KMS-11 (cell line): ENCODE measurements at regions not wholly inside any gene's neighbourhood (a gene's known extent, or its start where the extent isn't known, plus 50 kb on each side); places are given as distances from the start of the nearest gene placed in this dataset.

ENCODE experiments used
- H2AFZ ChIP-seq: fragments of 200-600 bp; sonication (generic); 2 replicates; pipeline ENCODE4 v1.6.1; 2016; ENCODE audit warnings: antibody characterized with exemption, mixed run types, low read depth
- H3K27ac ChIP-seq: fragments of 200-600 bp; sonication (generic); 2 replicates; pipeline ENCODE4 v1.6.1; 2016; ENCODE audit warnings: mild to moderate bottlenecking, mixed run types
- H3K27me3 ChIP-seq: fragments of 200-600 bp; sonication (generic); 2 replicates; pipeline ENCODE4 v1.6.1; 2017; ENCODE audit warnings: mild to moderate bottlenecking, low read depth, mixed run types, moderate library complexity; ENCODE audit not compliant: insufficient read depth
- H3K36me3 ChIP-seq: fragments of 200-600 bp; sonication (generic); 2 replicates; pipeline ENCODE4 v1.6.1; 2017; ENCODE audit warnings: mild to moderate bottlenecking, mixed run types; ENCODE audit not compliant: insufficient read depth
- H3K4me1 ChIP-seq: fragments of 200-600 bp; sonication (generic); 2 replicates; pipeline ENCODE4 v1.6.1; 2016; ENCODE audit warnings: mild to moderate bottlenecking, low read depth, mixed run types; ENCODE audit not compliant: poor library complexity, severe bottlenecking
- H3K4me2 ChIP-seq: fragments of 200-600 bp; sonication (generic); 2 replicates; pipeline ENCODE4 v1.7.0; 2016; ENCODE audit warnings: mild to moderate bottlenecking, mixed run types
- H3K4me3 ChIP-seq: fragments of 200-600 bp; sonication (generic); IDR thresholded peaks from 2 replicates; pipeline ENCODE4 v1.6.1; 2017; ENCODE audit warnings: low read depth, low read length, mixed read lengths; ENCODE audit not compliant: insufficient read depth
- H3K79me2 ChIP-seq: fragments of 200-600 bp; sonication (generic); 2 replicates; pipeline ENCODE4 v1.6.1; 2016; ENCODE audit warnings: low read depth, mixed run types; ENCODE audit not compliant: insufficient read depth
- H3K9ac ChIP-seq: fragments of 200-600 bp; sonication (generic); 2 replicates; pipeline ENCODE4 v1.6.1; 2016; ENCODE audit warnings: mild to moderate bottlenecking, mixed run types
- H4K20me1 ChIP-seq: fragments of 200-600 bp; sonication (generic); 2 replicates; pipeline ENCODE4 v1.6.1; 2016; ENCODE audit warnings: mild to moderate bottlenecking, mixed run types; ENCODE audit not compliant: insufficient read depth
- TF ChIP-seq, protein P1 (sequence below): fragments of 200-600 bp; sonication (generic); conservative IDR thresholded peaks from 2 replicates; pipeline ENCODE4 v1.6.1; 2017; ENCODE audit warnings: low read depth, mild to moderate bottlenecking, antibody characterized with exemption, low read length, moderate library complexity, mixed read lengths

DNA sequence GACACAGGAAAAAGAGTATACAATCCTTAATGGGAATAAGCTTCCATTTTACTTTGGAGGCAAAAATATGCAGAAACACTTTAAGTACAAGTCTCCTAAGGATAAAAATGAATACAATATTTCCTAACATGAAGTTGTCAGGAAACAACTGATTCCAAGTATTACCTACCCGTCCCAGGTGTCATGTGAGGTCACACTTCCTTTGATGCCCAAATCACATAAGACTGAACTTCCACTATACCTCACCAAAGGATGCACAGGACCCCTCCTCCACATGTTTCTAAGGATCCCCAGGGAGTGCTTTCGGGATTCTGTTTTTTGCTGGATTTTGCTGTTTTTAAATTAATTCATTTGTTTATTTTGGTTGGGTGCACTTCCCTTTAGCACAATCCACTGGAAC lies 438.5 kb upstream of the TCF4 start:
- H2AFZ ChIP-seq = no peak overlapping the region
- H3K4me1 ChIP-seq = no peaks in the 10 kb centered on the region
- H3K27me3 ChIP-seq = no peaks in the 10 kb centered on the region
- no peak overlapping the region for H3K4me3 ChIP-seq
- no peaks in the 10 kb centered on the region for H3K36me3 ChIP-seq
- H3K27ac ChIP-seq = no peak overlapping the region
- no peaks in the 10 kb centered on the region for H4K20me1 ChIP-seq
- no peaks in the 10 kb centered on the region for H3K79me2 ChIP-seq
- no peak overlapping the region for H3K4me2 ChIP-seq
- H3K9ac ChIP-seq = no peak overlapping the region
- TF ChIP-seq, protein P1, sequence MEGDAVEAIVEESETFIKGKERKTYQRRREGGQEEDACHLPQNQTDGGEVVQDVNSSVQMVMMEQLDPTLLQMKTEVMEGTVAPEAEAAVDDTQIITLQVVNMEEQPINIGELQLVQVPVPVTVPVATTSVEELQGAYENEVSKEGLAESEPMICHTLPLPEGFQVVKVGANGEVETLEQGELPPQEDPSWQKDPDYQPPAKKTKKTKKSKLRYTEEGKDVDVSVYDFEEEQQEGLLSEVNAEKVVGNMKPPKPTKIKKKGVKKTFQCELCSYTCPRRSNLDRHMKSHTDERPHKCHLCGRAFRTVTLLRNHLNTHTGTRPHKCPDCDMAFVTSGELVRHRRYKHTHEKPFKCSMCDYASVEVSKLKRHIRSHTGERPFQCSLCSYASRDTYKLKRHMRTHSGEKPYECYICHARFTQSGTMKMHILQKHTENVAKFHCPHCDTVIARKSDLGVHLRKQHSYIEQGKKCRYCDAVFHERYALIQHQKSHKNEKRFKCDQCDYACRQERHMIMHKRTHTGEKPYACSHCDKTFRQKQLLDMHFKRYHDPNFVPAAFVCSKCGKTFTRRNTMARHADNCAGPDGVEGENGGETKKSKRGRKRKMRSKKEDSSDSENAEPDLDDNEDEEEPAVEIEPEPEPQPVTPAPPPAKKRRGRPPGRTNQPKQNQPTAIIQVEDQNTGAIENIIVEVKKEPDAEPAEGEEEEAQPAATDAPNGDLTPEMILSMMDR = no peak

DNA sequence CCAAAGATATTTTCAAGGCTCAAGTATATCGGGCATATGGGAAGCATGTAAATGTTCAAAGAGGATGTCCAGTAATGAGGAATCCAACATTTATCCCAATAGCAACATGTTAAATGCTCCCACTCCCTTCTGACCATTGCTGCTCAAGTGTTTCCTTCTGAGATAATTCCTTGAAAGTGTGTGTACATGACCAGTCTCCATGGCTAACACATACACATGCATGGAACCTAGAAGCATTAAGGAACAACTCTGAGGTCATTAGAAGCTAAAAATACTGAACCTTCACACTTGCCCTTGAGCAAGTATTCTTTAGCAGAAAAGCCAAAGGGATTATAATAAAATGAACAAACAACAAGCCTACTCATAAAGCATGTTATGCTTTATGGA lies 433.8 kb upstream of the TCF4 start:
- H3K79me2 ChIP-seq = no peaks in the 10 kb centered on the region
- H3K9ac ChIP-seq = no peak overlapping the region
- H3K27me3 ChIP-seq = no peaks in the 10 kb centered on the region
- no peak overlapping the region for H3K4me2 ChIP-seq
- no peaks in the 10 kb centered on the region for H3K36me3 ChIP-seq
- H3K27ac ChIP-seq = no peak overlapping the region
- TF ChIP-seq, protein P1 = no peak
- no peak overlapping the region for H3K4me3 ChIP-seq
- H2AFZ ChIP-seq = no peak overlapping the region
- H4K20me1 ChIP-seq = no peaks in the 10 kb centered on the region
- H3K4me1 ChIP-seq = no peaks in the 10 kb centered on the region

DNA sequence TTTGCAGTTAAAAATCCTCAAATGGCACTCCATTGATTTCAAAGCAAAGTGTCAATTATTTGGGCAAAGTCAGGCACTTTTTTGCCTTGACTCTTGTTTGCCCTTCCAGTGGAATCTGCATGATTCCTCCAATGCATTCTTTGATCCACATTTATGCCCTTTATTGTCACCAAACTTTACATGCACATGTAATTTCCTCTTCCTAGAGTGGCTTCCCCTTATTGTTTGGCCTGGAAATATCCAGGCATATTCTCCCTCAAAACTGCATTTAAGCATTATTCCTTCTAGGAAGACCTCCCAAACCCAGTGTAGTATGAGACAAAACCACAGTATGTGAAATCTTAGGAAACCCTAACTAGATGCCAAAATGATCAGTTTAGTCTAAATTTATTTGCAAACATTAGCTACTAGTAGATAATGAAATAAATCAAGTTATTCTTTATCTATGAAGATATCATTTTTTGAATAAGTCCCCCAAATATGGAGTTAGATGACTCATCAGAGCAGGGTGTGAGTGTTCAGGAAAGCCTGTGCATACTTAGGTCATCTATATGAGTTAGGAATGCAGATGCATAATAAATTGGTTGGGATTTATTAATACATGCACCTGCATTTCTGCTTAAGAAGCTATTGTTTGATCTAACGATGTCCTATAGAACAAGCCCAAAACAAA lies 433.3 kb upstream of the TCF4 start:
- no peak overlapping the region for H3K9ac ChIP-seq
- H3K27ac ChIP-seq = no peak overlapping the region
- no peaks in the 10 kb centered on the region for H3K36me3 ChIP-seq
- H3K4me2 ChIP-seq = no peak overlapping the region
- no peaks in the 10 kb centered on the region for H3K79me2 ChIP-seq
- no peak overlapping the region for H2AFZ ChIP-seq
- H3K4me3 ChIP-seq = no peak overlapping the region
- H3K4me1 ChIP-seq = no peaks in the 10 kb centered on the region
- TF ChIP-seq, protein P1 = no peak
- no peaks in the 10 kb centered on the region for H4K20me1 ChIP-seq
- no peaks in the 10 kb centered on the region for H3K27me3 ChIP-seq

DNA sequence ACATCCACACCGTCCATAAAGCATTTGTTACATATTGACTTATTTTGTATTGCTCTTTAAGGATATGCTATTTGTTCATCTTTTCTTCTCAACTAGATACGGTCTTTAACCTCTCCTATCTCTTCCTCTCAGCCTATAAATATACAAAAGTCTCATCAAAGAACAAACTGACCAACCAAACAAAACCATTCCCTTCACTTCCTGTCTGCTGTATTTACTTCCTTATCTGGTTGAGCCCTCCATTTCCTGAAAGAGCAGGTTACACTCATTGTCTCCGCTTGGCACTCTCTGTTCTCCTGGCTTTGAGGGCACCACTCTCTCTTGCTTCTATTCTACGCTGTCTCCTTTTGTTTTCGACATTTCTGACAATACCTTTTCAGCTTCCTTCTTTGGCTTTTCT lies 431.9 kb upstream of the TCF4 start:
- Histone ChIP-seq H4K20me1 (no peaks in the 10 kb centered on the region), H3K27ac (no peak overlapping the region), H3K9ac (no peak overlapping the region), H3K79me2 (no peaks in the 10 kb centered on the region), H3K4me3 (no peak overlapping the region), H3K36me3 (no peaks in the 10 kb centered on the region), H3K4me1 (no peaks in the 10 kb centered on the region), H3K27me3 (no peaks in the 10 kb centered on the region), H3K4me2 (no peak overlapping the region), H2AFZ (no peak overlapping the region)
- TF ChIP-seq, protein P1 = no peak
